Right atrium auricular region (tissue), 2 donors: ENCODE measurements at regions not wholly inside any gene's neighbourhood (a gene's known extent, or its start where the extent isn't known, plus 50 kb on each side); places are given as distances from the start of the nearest gene placed in this dataset.
"Not testable (repeated sequence)": the region's sequence is repeated elsewhere in the genome, so short reads cannot be mapped to it uniquely, and the experiment has no call there.

ENCODE experiments used
- DNase-seq: peaks from one replicate; pipeline ENCODE4 v3.0.0-alpha.2; 2019; ENCODE audit warnings: low spot score
- H3K27ac ChIP-seq, 2 donors: fragments of 200-600 bp; sonication (generic); 1 replicate in 1 of 2; 2 replicates in 1 of 2; pipeline ENCODE4 v1.5.1; 2016 to 2019
- H3K27me3 ChIP-seq, 2 donors: fragments of 200-600 bp; sonication (generic); one replicate each; pipeline versions ENCODE4 v1.5.1 to v1.6.0; 2017 to 2019
- H3K36me3 ChIP-seq: fragments of 200-600 bp; sonication (generic); one replicate; pipeline ENCODE4 v1.5.1; 2016
- H3K4me1 ChIP-seq, 2 donors: fragments of 200-600 bp; sonication (generic); one replicate each; pipeline versions ENCODE4 v1.5.1 to v1.6.0; 2017 to 2019
- H3K4me3 ChIP-seq, 2 donors: fragments of 200-600 bp; sonication (generic); 1 replicate in 1 of 2; 2 replicates in 1 of 2; pipeline ENCODE4 v1.5.1; 2017 to 2019; ENCODE audit warnings: mild to moderate bottlenecking in 1 of 2, moderate library complexity in 1 of 2
- H3K9me3 ChIP-seq, 2 donors: fragments of 200-600 bp; sonication (generic); one replicate each; pipeline ENCODE4 v1.5.1; 2019
- CTCF ChIP-seq, 2 donors: fragments of 200-600 bp; sonication (generic); IDR thresholded peaks; one replicate each; pipeline ENCODE4 v1.5.1; 2019; ENCODE audit warnings: antibody characterized with exemption in 2 of 2

- Histone ChIP-seq H3K27me3 (no peaks in the 10 kb centered on the region), H3K36me3 (no peaks in the 10 kb centered on the region), H3K4me1 (no peaks in the 10 kb centered on the region), H3K4me3 (no peak overlapping the region), H3K27ac (no peak overlapping the region), H3K9me3 (no peaks in the 10 kb centered on the region)
- TF ChIP-seq CTCF (IDR thresholded peaks at IDR 0.05): no peak
- no peak for DNase-seq
Measured at GRCh38 chr4:28010577-28011240, 1150.1 kb downstream of the STIM2 start.

GRCh38 chr4:28014469-28014868 is 1153.8 kb downstream of the STIM2 start:
- no peak overlapping the region for H3K27ac ChIP-seq
- no peak for DNase-seq
- TF ChIP-seq CTCF (IDR thresholded peaks at IDR 0.05): no peak

GRCh38 chr4:28015996-28016395 is 1155.4 kb downstream of the STIM2 start:
- no peak overlapping the region for H3K27ac ChIP-seq
- no peaks in the 10 kb centered on the region for H3K27me3 ChIP-seq
- no peaks in the 10 kb centered on the region for H3K36me3 ChIP-seq
- TF ChIP-seq CTCF (IDR thresholded peaks at IDR 0.05): no peak
- H3K9me3 ChIP-seq: no peaks in the 10 kb centered on the region
- H3K4me1 ChIP-seq: no peaks in the 10 kb centered on the region
- no peak for DNase-seq
- H3K4me3 ChIP-seq: no peak overlapping the region

More at GRCh38 chr4:28014469-28014868, 1153.8 kb downstream of the STIM2 start:
- Histone ChIP-seq H3K27me3 (no peaks in the 10 kb centered on the region), H3K4me1 (no peaks in the 10 kb centered on the region), H3K36me3 (no peaks in the 10 kb centered on the region), H3K9me3 (no peaks in the 10 kb centered on the region), H3K4me3 (no peak overlapping the region)

GRCh38 chr4:28038253-28038652 is 1177.6 kb downstream of the STIM2 start:
- not testable (repeated sequence) for H3K9me3 ChIP-seq, H3K4me3 ChIP-seq, H3K4me1 ChIP-seq, DNase-seq, H3K27ac ChIP-seq, H3K27me3 ChIP-seq, H3K36me3 ChIP-seq

GRCh38 chr4:28062562-28062961 is 1201.9 kb downstream of the STIM2 start:
- no peak for DNase-seq
- no peak for TF ChIP-seq CTCF (IDR thresholded peaks at IDR 0.05)
- Histone ChIP-seq H3K27ac (no peak overlapping the region), H3K9me3 (no peaks in the 10 kb centered on the region), H3K4me3 (no peak overlapping the region), H3K27me3 (no peaks in the 10 kb centered on the region), H3K4me1 (no peaks in the 10 kb centered on the region), H3K36me3 (no peaks in the 10 kb centered on the region)

GRCh38 chr4:28073860-28074555 is 1213.4 kb downstream of the STIM2 start:
- H3K4me1 ChIP-seq: no peaks in the 10 kb centered on the region

More at GRCh38 chr4:28073860-28074555, 1213.4 kb downstream of the STIM2 start:
- Histone ChIP-seq H3K27ac (no peak overlapping the region), H3K9me3 (no peaks in the 10 kb centered on the region), H3K4me3 (no peak overlapping the region), H3K27me3 (no peaks in the 10 kb centered on the region), H3K36me3 (no peaks in the 10 kb centered on the region)
- no peak for DNase-seq
- no peak for TF ChIP-seq CTCF (IDR thresholded peaks at IDR 0.05)
